Left ventricle myocardium superior (tissue), 1 donor: ENCODE measurements at regions not wholly inside any gene's neighbourhood (a gene's known extent, or its start where the extent isn't known, plus 50 kb on each side); places are given as distances from the start of the nearest gene placed in this dataset.
"Not testable (repeated sequence)": the region's sequence is repeated elsewhere in the genome, so short reads cannot be mapped to it uniquely, and the experiment has no call there.

ENCODE experiments used
- ATAC-seq: fragments of 200-7000 bp; cut with Tn5 transposase; one replicate; pipeline ENCODE4 v1.9.1; 2020; ENCODE audit warnings: mild to moderate bottlenecking, moderate library complexity
- DNase-seq: peaks from one replicate; pipeline ENCODE4 v3.0.0-alpha.2; 2020
- intact Hi-C: fragments of 100-400 bp; cut with micrococcal nuclease; formaldehyde crosslinking; loops from one replicate; pipeline ENCODE4 v1.11.0; 2022
- donor health status: DM: no; HTN: yes; CAD: no; lungs with severe emphysema.

DNA sequence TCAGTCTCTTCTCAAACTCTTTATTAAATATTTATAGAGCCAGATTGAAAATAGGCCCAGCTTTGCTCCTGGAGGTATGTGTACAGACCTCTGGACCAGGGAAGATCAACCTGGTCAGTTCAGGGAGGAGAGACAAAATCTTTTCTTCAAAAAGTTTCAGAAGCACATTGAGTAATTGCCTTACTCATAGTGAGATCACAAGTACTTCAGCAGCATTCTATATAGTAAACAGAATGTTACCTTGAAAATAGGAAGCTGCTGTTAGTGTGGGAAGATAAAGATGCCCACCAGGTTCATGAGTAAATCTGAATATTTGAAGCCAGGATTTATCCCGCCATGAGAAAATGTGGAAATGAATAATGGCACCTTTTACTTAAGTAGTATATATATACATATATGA is 665.9 kb upstream of the CITED2 start:
- DNase-seq (no peak), ATAC-seq (no peak)
- intact Hi-C loops, result no loop called here

DNA sequence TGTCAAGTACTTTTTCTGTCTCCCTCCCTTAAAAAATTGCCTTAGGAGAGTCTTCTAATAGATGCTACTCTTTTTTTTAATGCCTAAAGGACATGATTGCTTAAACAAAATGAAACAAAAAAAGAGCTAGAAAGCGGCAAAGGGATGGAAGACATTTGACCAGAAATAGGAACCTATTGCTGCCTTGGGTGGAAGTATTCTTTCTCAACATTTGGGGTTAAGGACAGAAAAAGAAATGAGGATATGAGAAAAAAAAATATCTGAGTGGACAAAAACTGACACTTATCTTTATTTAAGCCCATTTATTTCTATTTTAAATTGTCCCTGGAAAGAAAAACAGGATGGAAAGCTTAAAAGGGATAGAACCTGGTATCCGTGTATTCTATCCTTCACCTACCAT is 664.9 kb upstream of the CITED2 start:
- intact Hi-C loops, result no loop called here
- ATAC-seq (no peak), DNase-seq (no peak)

DNA sequence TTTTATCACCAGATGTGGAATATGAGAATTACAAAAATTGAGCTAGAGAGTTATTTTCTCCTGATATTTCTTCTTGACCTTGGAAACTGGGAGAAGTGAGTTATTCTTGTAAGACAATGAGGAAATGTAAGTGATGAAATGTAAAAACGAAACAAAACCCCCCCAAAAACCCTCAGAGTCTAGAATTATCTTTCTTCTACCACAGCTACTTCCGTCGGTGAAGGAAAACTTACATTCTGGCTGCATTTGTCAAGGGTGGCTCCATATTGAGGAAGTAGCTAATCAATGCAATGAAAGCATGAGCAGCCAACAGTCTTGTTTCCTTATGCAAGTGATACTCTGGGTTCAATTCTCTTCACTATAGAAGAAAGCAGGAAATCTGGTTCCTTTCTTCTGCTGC is 661.7 kb upstream of the CITED2 start:
- DNase-seq (no peak), ATAC-seq (no peak)
- intact Hi-C loops, result no loop called here

DNA sequence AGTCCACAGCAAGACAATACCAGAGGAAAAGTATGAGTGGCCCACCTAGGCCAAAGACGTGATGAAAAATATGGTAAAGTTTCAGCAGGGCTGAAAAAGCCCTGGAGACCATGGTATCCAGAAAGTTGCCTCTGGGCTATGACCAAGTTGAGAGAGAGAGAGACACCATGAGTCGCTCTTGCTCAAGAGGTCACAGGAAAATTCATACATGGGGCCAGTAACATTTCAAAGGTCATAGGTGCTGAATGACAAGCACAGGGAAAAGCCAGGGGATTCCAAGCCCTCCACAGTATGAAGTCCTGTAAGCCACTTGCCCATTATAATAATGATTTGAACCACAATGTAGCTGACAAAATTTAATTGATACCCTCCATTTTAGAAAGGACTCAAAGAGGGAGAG is 657.7 kb upstream of the CITED2 start:
- ATAC-seq, result no peak
- DNase-seq, result no peak
- intact Hi-C loops, result no loop called here

DNA sequence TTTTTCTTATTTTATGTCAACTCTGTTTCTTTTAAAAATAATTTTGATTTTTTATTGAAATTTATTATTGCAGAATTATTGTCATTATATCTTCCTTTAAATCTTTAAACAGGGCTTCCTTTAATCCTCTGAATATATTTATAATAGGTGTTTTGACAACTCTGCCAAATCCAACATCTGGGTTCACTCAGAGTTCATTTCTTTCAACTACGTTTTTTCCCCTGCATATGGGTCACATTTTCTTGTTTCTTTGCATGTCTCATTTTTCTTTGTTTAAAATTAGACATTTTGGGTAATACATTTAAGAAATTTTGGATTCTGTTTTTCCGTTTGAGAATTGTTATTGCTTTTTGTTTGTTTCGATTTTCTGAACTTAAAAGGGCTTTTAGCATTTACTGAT is 655.1 kb upstream of the CITED2 start:
- DNase-seq, result no peak
- intact Hi-C loops, result no loop called here
- no peak for ATAC-seq

DNA sequence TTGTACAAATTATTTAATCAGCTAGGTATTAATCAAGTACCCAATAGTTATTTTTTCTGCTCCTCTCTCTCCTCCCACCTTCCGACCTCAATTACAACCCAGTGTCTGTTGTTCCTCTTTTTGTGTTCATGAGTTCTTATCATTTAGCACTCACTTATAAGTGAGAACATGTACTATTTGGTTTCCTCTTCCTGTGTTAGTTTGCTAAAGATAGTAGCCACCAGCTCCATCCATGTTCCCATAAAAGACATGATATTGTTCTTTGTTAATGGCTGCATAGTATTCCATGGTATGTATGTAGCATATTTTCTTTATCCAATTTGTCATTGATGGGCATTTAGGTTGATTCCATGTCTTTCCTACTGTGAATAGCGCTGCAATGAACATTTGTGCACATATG is 652.8 kb upstream of the CITED2 start:
- ATAC-seq (no peak), DNase-seq (no peak)
- intact Hi-C loops, result no loop called here

DNA sequence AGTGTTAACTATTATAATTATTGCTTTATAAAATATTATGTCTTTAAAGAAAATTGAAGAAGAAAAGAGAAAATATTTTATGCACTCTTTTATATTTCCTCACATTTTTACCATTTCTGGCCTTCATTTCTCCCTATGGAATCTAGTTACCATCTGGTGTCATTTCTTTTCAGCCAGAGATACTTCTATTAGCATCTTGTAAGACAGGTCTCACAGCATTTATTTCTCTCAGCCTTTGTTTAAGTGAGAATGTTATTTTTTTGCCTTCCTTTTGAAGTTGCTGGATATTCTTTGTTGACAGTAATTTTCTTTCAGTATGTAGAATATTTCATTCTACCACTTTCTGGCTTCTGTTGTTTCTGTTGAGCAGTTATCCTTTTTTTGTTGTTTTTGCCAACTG is 652.1 kb upstream of the CITED2 start:
- ATAC-seq (no peak), DNase-seq (no peak)
- intact Hi-C loops, result no loop called here

DNA sequence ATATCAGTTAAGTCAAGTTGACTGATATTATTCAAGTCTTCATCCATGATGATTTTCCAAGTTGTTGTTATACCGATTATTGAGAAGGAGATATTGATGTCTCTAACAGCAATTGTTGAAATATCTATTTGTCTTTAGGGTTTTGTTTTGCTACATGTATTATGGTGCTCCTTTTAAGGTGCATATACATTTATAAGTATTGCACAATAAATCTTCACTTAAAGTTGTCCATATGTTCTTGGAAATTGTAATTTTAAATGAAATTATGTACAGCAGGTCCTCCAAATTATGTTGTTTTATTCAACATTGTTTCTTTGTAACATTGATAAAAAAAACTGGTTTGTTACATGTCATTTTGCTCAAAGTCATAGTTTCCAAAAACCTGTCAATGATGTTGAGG is 650.7 kb upstream of the CITED2 start:
- intact Hi-C loops, result no loop called here
- ATAC-seq, result no peak

DNA sequence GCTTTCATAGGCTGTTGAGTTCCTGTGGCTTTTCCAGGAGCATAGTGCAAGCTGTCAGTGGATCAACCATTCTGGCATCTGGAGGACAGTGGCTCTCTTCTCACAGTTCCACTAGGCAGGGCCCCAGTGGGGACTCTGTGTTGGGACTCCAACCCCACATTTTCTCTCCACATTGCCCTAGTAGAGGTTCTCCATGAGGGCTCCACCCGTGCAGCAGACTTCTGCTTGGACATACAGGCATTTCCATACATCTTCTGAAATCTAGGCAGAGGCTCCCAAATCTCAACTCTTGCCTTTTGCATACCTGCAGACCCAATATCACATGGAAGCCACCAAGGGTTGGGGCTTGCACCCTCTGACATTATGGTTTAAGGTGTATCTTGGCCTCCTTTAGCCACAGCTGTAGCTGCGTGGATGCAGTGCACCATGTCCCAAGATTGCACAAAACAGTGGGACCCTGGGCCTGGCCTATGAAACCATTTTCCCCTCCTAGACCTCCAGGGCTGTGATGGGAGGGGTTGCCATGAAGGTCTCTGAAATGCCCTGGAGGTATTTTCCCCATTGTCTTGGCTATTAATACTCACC is 645.9 kb upstream of the CITED2 start:
- no peak for ATAC-seq
- no peak for DNase-seq
- intact Hi-C loops, result no loop called here

More for the DNA sequence above, 650.7 kb upstream of the CITED2 start:
- DNase-seq, result no peak

DNA sequence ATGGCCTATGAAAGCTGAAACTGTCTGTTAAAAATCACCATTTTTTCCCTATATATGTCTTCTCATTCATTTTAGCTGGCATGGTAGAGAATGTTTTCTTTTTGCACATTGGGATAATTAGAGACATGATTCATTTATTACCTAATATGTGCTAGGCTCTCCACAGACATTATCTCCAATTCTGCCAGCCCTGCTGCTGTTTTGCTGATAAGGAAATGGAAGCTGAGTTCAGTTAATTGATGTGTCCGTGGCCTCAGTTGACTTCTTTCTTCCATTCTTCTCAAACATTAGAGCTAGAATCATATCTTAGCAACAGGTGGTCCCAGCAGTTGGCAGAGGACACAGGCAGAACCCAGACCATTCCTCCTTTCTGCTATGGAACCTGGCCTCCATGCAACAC is 644.1 kb upstream of the CITED2 start:
- no peak for DNase-seq
- no peak for ATAC-seq
- intact Hi-C loops, result no loop called here

DNA sequence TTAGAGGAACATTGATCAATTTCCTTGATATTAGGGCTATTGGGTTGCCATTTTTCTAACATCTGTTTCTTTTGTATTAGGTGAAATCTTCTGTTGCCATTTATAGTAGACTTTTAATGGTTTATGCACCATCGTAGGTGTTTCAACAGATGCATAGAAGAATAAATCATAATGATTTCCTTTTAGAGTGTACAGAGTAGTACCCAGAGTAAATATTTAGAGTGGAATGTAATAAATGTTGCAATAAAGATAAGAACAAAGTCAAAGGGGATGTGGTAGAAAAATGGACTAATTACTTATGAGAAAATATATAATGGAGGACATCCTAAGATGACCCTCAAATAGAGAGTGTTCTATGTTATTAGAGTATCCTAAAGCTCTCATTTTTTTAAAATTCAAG is 643.0 kb upstream of the CITED2 start:
- ATAC-seq (no peak), DNase-seq (no peak)
- intact Hi-C loops, result no loop called here

DNA sequence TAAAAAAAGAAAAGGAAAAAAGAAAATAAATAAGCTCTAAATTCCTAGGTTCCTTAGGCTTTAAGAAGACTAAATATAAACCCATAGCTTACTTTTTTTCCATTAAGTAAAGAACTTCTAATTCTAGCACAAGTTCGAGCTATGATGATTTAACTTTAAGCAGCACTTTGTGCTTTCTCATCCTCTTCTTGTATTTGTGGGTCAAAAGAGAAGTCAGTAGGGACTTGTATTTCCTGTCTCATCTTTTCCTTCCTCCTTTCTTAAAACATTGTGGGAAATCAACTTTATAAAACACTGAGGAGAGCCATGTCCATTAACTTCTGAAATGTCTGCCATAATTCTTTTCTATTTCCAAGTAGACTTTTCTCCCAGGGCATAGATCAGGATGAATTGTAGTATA is 637.7 kb upstream of the CITED2 start:
- DNase-seq (no peak), ATAC-seq (peak; percentile 56)
- intact Hi-C loops, result no loop called here

DNA sequence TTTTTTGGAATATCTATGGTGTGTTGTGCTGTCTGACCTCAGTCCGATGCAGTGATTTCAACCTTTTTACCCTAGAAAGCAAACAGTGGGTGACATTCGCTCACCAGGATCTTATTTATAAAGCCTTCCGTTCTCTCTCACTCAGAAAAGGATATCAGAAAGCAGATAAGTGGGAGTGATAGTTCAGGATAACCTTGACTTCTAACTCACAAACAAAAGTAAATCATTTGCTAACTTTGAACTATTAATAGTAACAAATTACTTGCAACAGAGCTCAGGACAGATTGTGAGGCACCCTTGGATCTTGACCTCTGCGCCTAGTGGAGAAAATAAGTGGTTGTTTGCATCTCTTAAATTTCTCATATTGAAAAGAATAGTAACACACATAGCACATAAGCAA is 637.1 kb upstream of the CITED2 start:
- no peak for DNase-seq
- intact Hi-C loops, result no loop called here
- peak; percentile 77 for ATAC-seq

DNA sequence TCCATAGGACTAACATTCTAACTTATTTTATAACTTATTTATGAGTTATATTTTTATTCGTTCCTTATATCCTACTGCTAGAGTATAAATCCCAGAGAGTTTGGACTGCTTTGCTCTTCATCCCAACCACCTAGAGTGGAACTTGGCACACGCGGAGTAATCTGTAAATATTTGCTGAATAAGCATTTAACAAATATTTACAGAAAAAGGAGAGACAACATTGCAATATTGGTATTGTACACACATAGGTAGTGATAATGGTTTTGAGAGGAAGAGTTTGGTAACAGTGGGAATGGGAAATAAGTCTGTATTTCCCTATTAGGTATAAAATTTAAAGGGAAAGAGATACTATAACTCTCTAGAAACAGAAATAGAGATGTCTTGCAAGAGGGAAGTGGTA is 634.8 kb upstream of the CITED2 start:
- intact Hi-C loops, result no loop called here
- ATAC-seq, result no peak

DNA sequence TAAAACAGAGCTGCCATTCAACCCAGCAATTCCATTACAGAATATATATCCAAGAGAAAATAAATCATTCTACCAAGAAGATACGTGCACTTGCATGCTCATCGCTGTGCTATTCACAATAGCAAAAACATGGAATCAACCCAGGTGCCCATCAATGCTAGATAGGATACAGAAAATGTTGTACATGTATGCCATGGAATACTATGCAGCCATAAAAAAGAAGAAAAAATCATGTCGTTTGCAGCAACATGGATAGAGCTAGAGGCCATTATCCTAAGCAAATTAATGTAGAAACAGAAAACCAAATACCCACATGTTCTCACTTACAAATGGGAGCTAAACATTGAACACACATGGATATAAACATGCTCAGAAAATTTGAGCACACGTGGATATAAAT is 633.1 kb upstream of the CITED2 start:
- ATAC-seq (no peak), DNase-seq (no peak)
- intact Hi-C loops, result no loop called here

More for the DNA sequence above, 634.8 kb upstream of the CITED2 start:
- DNase-seq, result no peak

DNA sequence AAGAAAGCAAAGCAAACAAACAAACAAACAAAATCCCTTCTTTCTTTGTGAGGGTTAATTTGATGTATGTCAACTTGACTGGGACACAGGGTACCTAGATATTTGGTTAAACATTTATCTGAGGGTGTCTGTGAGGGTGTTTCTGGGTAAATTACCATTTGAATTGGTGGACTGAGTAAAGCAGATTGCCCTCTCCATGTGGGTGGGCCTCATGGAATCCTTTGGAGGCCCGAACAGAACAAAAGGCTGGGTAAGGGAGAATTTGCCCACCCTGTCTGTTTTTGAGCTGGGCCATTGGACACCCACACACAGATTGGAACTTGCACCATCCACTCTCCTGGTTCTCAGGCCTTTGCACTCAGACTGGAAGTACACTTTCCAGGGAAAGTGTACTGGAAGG is 628.8 kb upstream of the CITED2 start:
- no peak for DNase-seq
- intact Hi-C loops, result no loop called here

DNA sequence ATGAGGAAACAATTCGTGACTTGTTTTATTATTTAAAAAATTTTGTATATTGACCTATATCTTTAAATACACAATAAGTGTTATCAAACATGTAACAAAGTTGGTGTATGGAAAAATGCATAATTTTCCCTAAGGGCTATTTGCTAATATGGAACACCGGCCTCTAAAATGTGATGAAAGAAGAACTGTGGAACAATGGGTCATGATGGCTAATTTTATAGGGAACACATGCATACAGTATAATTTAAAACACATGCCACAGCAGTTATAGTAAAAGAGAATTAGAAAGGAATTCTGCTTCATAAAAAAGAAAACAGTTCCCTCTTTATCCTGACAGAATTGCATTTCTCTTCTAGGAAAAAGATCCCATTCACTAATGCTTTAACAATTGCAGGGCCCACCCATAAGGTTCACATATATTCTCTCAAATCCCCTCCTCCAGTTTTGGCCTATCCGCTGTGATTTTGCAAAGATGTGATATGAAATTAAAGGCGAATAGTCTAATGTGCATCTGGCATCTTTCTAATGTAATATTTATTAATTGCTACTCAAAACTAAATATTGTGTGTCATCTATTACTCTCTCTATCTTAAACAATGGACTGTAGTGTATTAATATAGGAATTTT is 628.1 kb upstream of the CITED2 start:
- DNase-seq (no peak), ATAC-seq (no peak)
- intact Hi-C loops, result no loop called here

More for the DNA sequence above, 628.8 kb upstream of the CITED2 start:
- no peak for ATAC-seq

DNA sequence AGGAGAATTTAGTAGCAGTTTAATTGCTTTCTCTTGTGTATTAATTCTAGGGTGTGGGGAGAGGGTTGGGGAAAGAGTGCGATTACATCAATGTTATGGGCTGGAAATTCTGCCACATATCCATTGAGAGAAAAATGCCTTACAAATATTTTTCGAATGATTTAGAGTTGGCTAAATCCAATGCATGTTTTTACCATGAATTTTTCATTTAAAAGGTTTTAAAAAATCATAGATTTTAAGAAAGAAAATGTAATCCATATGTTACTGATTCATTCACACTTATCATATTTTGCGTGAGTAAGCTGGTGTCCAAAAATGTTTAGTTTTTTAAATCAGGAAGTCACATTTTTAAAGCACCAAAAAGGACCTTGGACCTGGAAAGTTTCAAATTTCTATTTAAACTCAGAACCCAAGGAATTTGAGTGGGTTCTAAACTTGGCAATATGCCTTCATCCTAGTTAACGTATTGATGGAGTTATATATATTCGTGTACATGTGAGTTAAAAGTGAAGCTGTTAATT is 627.4 kb upstream of the CITED2 start:
- intact Hi-C loops, result no loop called here
- ATAC-seq, result no peak
- no peak for DNase-seq

DNA sequence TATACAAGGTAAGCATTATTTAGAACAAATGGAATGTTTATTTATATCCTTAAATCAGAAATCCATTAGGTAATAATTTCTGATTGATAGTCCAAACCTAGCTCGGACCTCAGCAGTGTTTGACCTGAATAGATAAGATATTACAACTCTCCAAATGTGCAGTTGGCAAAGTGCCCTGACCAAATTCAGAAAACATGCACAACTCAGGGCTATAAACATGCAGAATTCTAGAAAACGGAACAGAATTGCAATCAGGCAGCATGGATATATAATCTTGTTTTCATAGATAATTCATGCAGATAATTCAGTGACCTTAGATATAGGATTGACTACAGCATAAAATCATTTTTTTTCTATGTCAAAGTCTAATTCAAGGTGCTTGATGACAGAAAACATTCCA is 626.6 kb upstream of the CITED2 start:
- ATAC-seq (no peak), DNase-seq (no peak)
- intact Hi-C loops, result no loop called here

DNA sequence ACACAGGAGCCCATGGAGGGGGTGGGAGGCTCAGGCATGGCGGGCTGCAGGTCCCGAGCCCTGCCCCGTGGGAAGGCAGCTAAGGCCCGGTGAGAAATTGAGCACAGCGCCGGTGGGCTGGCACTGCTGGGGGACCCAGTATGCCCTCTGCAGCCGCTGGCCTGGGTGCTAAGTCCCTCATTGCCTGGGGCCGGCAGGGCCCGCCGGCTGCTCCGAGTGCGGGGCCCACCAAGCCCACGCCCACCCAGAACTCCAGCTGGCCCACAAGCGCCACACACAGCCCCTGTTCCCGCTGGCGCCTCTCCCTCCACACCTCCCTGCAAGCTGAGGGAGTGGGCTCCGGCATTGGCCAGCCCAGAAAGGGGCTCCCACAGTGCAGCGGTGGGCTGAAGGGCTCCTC is 625.2 kb upstream of the CITED2 start:
- intact Hi-C loops, result not testable (repeated sequence)

DNA sequence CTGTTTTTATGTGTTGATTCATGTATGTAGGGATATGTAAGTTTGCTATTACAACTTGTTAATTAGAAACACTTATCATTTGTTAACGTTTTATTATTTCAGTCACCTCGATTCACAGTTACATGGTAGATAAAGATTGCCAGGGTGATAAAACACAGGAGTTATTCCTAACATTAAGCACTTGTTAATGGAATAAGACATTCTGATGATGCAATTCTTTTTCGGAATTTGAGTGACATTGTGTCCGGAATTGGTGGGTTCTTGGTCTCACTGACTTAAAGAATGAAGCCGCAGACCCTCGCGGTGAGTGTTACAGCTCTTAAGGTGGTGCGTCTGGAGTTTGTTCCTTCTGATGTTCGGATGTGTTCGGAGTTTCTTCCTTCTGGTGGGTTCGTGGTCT is 624.0 kb upstream of the CITED2 start:
- ATAC-seq, intact Hi-C loops, DNase-seq: not testable (repeated sequence)

More for the DNA sequence above, 625.2 kb upstream of the CITED2 start:
- not testable (repeated sequence) for ATAC-seq, DNase-seq
